ENCODE measurements at regions not wholly inside any gene's neighbourhood (a gene's known extent, or its start where the extent isn't known, plus 50 kb on each side); places are given as distances from the start of the nearest gene placed in this dataset.
"Not testable (repeated sequence)": the region's sequence is repeated elsewhere in the genome, so short reads cannot be mapped to it uniquely, and the experiment has no call there.

- intact Hi-C loops (cut with DNase I, micrococcal nuclease), result no loop called here
- ATAC-seq (no peak), DNase-seq (no peak)
Observed at GRCh38 chr5:57429513-57430120, 53.0 kb downstream of the ACTBL2 start.

- DNase-seq; ATAC-seq; intact Hi-C loops (cut with DNase I, micrococcal nuclease): not testable (repeated sequence)
Observed at GRCh38 chr5:57429021-57429420, 53.6 kb downstream of the ACTBL2 start.

DNA sequence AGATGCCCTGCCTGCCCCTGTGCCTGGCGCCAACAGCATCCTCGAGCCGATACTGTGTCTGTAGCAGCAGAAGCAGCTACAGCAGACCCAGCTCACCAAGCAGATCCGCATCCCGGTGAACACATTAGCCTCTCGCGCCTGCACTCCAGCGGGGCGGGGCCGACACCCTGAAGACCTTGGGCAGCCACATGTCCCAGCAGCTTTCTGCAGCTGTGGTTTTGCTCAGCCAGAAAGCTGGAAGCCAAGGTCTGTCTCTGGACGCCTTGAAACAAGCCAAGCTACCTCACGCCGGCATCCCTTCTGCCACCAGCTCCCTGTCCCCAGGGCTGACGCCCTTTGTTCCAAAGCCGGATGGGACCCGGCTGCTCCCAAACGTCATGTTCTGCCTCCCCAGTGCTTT, 59.6 kb downstream of the ACTBL2 start:
- intact Hi-C loops (cut with DNase I, micrococcal nuclease), result no loop called here
- no peak for ATAC-seq
- DNase-seq, result no peak

DNA sequence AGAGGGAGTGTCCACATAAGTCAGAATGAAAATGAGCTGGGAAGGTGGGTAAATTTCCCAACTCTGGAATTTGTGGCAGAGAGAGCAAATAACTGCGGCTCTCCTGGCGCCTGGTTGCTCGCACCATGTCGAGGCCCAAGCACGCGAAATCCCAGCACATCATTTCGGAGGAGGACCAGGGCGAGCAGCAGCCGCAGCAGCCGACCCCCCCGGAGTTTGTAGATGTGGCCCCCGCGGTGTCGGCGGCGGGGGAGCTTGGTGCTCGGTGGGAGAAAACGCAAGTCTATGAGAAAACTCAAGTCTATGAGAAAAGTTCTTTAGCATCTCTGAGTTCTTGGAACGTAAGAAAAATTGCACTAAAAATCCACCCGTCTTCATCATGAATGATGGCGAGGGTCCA, 60.3 kb downstream of the ACTBL2 start:
- ATAC-seq (no peak), DNase-seq (no peak)
- intact Hi-C loops (cut with DNase I, micrococcal nuclease), result no loop called here

DNA sequence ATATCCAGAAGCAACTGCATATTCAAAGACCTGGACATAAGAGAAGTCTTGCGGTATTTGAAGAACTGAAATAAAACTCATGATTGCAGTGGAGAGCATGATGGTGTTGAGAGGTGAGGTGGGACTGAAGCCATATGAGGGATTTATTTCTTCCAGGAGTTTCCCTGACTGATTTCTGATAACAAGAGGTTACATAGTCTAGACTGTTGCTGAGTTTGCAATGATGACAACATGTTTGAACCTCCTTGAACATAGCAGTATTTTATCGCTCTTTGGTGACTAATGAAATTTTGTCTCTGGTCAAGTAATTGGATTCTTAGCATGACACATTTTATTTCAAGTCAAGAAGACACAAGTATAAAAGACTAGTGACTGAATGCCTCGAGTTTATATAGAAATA, 61.8 kb downstream of the ACTBL2 start:
- intact Hi-C loops (cut with DNase I, micrococcal nuclease), result no loop called here
- ATAC-seq (no peak), DNase-seq (no peak)

DNA sequence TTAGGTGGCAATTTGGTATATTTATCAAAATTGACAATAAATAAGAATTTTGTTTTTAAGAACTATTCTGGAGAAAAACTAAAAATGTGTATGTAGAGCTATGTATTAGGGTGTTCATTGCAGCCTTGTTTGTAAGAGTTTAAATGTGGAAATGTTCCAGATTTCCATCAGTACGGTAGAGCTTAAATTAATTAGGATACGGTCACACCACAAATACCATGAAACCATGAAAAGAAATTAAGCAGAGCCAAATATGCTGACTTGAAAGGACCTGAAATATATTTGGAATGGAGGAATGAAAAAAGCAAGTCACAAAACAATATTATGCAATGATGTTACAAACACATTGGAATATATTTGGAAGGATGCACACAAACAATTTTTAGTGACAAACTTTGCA, 64.6 kb downstream of the ACTBL2 start:
- intact Hi-C loops (cut with DNase I, micrococcal nuclease), result no loop called here
- ATAC-seq (no peak), DNase-seq (no peak)

DNA sequence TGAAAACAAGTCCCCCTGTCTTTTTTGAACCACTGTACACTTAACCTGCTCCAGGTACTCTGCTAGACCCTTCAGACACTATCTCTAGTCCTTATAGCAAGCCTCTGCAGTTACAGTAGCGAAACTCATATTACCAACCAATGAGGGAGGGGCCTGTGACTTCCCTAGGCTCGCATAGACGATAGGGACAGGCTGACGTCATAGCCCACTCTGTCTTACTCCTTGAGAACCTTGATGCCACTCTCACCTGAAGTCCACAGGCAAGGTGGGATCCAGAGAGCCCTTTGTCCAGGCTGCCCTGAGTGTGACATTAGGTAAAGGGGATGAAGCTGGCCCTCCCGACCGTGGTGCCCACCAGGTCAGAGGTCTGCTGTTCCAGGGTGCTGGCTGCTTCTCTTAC, 65.3 kb downstream of the ACTBL2 start:
- DNase-seq (no peak), ATAC-seq (no peak)
- intact Hi-C loops (cut with DNase I, micrococcal nuclease), result no loop called here

DNA sequence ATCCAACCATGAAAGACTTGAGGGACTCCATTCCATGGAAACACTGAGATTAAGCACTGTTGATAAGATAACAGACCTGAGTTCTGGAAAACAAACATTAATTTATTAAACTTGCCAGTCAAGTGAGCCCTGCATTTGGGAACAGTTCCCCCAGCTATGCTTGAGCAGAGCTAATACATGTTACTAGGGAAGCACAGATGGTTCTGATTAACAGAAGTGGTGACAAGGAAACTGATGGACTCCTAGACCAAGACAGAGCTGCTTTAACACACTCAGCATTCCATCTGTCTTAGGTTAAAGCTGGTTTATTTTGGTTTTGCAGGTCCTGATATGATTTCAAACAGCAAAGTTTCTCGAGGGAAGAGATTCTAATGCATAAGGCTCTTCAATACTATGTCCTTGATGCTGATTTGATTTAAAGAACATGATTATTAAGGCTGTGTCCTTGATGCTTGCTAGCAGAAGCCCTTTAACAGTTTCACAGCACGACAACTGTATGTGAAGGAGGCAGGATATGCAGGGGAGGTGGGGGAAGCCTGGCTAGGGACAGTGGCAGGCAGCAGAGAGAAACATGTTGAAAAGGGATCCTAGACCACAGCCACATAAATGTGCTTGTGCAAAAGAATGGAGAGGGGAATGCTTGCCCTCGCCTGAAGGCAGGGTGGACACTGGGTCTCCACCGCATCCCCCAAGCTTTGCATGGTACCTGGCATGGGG, 66.2 kb downstream of the ACTBL2 start:
- intact Hi-C loops (cut with DNase I, micrococcal nuclease), result no loop called here
- DNase-seq, result no peak
- ATAC-seq, result no peak

DNA sequence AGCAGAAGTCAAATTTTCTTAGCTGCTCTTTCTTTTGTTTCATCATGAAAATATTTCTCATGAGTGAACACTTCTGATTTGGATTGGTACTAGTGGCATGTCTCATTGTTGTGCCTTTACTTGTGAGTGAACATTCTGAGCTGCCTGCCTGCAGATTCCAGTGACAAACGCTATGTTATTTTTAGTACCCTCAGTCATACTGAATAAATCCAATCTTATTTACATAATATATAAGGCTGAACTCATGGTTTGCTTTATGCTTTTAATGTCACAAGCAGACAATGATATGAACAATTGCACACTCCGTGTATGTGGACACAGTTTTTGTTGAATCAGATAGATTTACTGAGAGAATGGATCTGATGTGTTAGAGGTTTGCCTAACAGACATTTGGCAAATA, 67.8 kb downstream of the ACTBL2 start:
- intact Hi-C loops (cut with DNase I, micrococcal nuclease), result no loop called here
- DNase-seq (no peak), ATAC-seq (no peak)

GRCh38 chr5:57414191-57414590, 68.4 kb downstream of the ACTBL2 start:
- DNase-seq (no peak), ATAC-seq (no peak)
- intact Hi-C loops (cut with DNase I, micrococcal nuclease), result no loop called here

DNA sequence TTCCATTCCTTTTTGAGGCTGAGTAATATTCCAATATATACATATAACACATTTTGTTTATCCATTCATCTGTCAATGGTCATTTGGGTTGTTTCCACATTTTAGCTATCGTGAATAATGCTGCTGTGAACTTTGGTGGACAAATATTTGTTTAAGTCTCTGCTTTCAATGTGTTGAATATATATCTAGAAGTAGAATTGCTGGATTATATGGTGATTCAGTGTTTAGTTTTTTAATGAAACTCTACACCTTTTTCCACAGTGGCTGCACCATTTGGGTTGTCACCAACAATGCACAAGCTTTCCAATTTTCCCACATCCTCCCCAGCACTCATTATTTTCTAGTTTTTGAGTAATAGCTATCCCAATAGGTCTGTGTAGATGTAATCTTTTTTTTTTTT, 69.5 kb downstream of the ACTBL2 start:
- intact Hi-C loops (cut with DNase I, micrococcal nuclease), result no loop called here

DNA sequence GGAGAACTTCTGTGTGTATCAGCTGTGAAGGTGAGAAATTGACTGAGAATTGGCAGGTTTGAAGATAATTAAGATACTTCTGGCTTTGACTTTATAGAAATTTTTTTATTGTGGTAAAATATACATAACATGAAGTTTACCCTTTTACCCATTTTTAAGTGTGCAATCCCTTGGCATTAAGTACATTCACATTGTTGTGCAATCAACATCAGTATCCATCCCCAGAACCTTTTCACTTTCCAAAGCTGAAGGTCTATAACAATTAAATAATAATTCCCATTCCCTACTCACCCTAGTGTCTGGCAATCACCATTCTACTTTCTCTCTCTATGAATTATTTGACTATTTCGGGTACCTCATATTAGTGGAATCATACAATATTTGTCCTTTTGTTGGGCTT, 69.9 kb downstream of the ACTBL2 start:
- intact Hi-C loops (cut with DNase I, micrococcal nuclease), result no loop called here
- no peak for ATAC-seq
- DNase-seq, result no peak

More for the DNA sequence above, 69.5 kb downstream of the ACTBL2 start:
- no peak for DNase-seq
- no peak for ATAC-seq

DNA sequence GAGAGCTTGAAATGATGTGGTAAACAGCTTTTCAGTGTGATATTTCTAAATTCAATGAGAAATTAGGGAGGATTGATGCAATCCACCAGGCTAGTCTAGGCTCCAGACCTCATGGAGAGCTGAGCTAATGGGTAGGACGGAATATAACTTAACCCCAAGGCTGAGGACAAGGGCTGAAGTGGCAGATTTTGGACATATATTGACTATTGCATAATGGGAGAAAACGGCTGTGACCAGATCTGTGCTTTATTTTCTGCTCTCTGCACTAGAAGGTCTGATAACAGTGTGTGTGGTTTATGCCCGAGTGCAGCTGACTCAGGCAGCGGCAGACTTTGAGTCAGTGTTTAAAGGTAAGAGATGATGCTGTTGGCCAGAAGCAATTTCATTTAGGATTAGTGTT, 70.6 kb downstream of the ACTBL2 start:
- no peak for DNase-seq
- intact Hi-C loops (cut with DNase I, micrococcal nuclease), result no loop called here
- ATAC-seq, result no peak

GRCh38 chr5:57410374-57411320, 72.0 kb downstream of the ACTBL2 start:
- ATAC-seq (no peak), DNase-seq (no peak)
- intact Hi-C loops (cut with DNase I, micrococcal nuclease), result no loop called here

DNA sequence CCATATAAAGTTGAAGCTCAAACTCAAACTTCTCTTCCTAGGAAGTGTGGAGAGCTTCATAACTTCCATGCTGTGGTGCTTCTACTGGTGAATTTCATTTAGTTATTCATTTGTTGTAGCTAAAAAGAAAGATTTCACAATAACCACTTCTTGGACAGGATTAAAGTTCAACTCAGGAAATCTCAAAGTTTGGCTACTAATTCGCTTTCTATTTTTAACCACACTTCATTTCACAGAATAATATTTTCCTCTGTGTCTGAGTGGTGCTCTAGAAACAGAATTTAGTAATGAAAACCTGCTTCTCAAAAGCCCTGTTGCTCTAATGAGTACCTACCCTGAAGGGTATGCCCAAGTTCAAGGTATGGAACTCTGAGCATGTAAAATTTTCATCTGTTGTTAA, 73.9 kb downstream of the ACTBL2 start:
- DNase-seq (no peak), ATAC-seq (no peak)
- intact Hi-C loops (cut with DNase I, micrococcal nuclease), result no loop called here

DNA sequence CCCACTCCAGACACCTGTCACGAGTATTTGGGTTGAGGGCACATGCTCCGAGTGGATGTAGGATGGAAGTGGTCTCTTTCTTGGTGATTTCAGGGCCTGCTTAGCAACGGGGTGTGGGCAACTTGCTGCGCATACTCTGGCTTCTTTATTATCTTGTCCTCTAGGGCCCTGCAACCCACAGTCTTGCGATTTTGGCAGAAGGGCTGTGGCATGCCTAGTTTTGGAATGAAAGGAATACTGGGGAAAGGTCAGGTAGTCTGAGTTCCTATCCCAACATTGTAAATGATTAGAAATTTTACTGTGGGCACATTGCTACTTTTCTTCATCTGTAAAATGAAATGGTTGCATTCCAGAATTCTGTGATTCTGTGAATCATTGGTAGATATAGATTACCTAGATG, 74.3 kb downstream of the ACTBL2 start:
- intact Hi-C loops (cut with DNase I, micrococcal nuclease), result no loop called here
- no peak for ATAC-seq
- DNase-seq, result no peak

DNA sequence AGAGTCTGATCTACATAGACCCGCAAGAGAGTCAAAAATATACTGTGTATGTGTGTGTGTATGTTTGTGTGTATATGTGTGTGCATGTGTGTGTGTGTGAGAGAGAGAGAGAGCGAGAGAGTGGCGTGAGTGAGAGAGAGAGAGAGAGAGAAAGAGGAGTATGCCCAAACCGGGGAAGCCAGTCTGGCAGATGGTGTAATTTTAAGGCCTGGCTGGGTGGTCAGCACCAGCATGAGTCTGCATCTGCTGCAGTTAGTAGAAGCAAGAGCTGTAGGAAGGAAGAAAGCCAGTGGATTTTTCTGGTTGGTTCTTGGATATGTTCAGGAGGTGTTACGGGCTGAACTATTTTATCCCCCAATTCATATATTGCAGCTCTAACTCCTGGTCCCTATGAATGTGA, 75.2 kb downstream of the ACTBL2 start:
- ATAC-seq, result no peak
- DNase-seq, result no peak
- intact Hi-C loops (cut with DNase I, micrococcal nuclease), result no loop called here

DNA sequence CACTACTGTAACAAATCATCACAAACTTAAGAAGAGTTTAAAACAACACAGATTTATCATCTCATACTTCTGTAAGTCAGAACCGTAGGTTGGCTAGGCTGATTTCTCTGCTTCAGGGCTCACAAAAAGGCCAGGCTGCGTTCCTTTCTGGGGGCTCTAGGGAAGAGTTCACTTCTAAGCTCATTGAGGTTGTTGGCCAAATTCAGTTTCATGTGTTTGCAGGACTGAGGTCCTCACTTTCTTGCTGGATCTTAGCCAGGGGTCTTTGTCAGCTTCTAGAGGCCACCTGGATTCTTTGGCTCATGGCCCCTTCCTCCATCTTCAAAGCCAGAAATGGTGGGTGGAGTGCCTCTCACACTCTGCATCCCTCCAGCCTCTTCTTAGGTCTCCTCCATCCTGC, 76.0 kb downstream of the ACTBL2 start:
- intact Hi-C loops (cut with DNase I, micrococcal nuclease), result no loop called here
- DNase-seq (no peak), ATAC-seq (no peak)

GRCh38 chr5:57405984-57406383, 76.6 kb downstream of the ACTBL2 start:
- no peak for ATAC-seq
- intact Hi-C loops (cut with DNase I, micrococcal nuclease), result no loop called here

GRCh38 chr5:57402761-57403160, 79.8 kb downstream of the ACTBL2 start:
- intact Hi-C loops (cut with DNase I, micrococcal nuclease), result no loop called here
- ATAC-seq (no peak), DNase-seq (no peak)

More at GRCh38 chr5:57405984-57406383, 76.6 kb downstream of the ACTBL2 start:
- DNase-seq, result no peak

All from left colon (tissue), 2 donors.